COLO668 (cell line): ENCODE measurements at regions not wholly inside any gene's neighbourhood (a gene's known extent, or its start where the extent isn't known, plus 50 kb on each side); places are given as distances from the start of the nearest gene placed in this dataset.
"Not testable (repeated sequence)": the region's sequence is repeated elsewhere in the genome, so short reads cannot be mapped to it uniquely, and the experiment has no call there.

ENCODE experiments used
- DNase-seq: peaks from one replicate; lab custom pipeline; 2025; ENCODE audit not compliant: unreplicated experiment; lab: John Stamatoyannopoulos, UW

DNA sequence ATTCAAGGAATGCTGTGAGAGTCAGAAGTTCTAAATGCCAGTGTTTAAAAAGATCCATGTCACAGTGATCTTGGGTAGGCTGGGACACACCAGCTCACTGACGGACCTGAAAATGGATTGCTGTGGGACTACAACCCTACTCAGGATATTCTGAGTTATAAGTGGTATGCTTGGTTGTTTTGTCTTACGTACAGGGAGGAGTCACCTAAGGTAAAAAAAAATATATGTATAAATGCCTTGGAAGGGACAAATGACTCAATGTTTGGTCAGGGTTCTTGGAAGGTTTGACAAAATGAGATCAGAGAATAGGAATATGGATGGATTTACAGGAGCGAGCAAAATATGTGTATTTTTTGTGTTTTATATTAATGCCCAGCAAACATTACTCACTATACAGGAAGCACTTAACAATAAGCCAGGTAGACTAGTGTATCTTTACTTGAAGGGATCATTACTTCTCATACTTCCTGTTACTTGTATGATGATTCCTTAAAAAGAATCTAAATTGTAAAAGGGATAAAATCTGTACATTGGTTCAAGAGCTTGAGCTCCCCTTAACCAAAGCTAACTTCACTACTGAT, 767.3 kb downstream of the GBE1 start:
- no peak for DNase-seq

DNA sequence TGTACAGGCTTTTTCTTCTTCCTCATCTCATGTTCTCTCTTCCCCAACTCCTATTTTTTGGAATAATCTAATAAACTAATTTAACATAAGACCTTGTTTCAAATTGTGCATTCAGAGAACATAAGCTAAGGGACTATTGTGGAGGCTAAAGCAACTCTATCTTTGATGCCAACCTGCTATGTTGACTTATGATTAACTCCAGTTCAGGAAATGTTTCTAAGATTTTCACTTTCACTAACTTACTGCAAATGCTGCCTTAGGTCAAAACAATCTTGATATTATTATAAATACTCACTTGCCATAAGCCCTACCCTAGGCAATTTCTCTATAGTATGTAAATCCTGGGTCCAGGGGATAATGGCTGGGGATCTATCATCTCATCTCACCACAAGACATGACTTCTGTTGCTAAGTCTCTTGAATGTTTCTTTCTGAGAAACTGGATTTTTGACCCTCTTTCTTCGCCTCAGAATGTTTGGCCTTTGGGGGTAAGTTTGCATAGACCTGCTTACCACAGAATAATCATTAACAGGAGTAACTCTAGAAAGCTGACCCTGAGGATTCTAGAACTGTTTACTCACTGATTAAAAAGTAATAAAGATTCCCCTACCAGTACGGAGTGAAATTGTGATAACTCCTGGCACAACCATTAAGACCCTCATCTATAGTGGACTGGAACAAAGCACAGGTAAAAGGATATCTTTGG, 768.1 kb downstream of the GBE1 start:
- DNase-seq: no peak

DNA sequence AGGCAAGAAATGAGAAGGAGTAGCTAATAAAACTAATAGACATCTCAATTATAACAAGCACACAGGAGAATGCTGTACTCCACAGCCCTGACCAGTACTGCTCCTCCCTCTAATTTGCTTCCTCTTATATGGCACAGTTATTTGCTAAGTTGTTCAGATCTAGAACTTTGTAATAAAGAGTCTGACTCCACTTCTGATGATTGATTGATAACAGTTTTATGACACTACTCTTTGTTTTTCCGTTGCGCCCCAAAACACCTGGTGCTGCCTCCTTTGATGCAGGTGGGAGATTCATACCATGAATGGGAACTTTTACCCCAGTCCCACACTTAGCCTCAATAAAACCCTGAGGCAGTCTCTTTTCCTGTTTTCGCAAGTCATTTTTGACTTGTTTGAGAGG, 777.7 kb downstream of the GBE1 start:
- DNase-seq: no peak

DNA sequence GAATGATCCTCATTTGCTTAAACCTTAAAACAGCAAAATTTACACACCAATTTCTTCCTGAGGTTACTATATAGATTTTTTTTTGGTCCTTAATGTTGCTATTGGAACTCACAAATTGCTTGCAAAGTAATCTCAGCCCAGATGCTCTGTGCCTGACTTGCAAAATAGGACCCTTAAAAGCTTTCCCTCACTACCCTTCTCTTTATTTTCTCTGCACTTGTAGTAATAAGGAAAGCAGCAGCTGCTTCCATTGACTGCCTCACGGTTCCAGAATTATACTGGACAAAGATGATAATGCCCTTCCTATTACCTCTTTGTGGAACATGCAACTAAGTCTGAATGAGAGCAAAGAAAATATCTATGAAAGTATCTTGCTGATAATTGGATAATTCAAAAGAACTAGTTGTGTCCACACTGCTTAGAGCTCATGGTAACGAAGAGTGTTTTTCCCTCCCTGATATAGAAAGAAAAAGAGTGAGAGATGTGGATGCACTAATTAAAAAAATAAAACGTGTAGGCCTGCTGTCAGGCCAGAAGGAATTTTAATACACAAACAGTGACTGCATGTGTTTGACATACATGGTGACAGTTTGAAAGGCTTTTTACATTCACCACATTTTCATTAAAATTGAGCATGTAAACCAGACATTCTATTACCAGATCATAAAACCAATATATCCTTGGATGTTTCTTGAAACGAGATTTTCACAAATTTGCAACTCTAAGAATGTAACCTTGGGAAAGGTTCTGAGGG, 783.1 kb downstream of the GBE1 start:
- no peak for DNase-seq

DNA sequence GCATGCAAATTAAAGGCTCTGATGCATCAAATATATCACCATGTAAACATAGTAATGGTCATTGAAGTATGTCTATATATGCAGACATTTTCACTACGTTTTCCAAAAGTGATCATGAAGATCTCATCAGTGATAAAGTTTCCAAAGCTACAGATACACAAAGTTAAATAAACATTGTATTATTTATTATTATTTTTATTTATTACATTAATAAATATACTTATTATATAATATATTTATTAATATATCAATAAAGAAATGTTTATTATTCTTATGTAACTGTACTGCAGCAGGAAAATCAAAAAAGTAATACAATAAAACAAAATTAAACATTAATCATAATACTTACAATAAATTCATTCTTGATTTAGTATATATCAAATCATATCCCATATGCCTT, 791.2 kb downstream of the GBE1 start:
- DNase-seq: no peak

DNA sequence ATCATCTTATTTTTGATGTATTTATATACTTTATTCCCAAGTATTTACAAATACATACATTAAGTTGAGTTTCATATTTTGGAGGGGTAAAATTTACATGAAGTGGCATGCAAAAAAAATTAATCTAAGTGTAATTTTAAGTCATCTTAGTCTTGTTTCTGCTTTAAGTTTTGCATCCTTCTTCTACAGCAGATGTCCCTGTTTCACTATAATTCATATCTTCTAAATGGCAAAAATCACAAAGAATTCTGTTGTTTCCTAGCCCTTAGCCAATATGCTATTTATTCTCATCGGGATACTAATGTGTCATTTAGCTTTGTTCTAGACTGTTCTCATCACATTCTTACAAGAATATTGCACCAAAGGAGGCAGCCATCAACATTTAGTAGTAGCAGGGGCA, 831.9 kb downstream of the GBE1 start:
- no peak for DNase-seq

DNA sequence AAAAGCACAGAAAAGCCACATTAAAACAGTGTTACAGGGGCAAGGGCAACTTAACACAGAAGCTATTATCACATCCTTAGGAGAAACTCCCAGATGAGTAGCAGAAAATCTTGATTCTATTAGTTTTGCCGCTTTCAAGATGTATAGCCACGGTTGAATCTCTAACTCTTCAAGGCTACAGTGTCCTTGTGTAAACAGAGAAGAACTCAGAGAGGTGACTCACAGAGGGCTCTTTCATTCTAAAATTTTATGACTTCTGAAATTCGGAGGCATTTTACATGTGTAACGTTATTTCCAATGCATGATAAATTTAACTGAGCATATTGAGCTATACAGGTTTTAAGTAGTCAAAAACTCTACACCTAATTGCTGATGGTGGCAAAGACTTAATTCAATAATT, 846.6 kb downstream of the GBE1 start:
- no peak for DNase-seq

DNA sequence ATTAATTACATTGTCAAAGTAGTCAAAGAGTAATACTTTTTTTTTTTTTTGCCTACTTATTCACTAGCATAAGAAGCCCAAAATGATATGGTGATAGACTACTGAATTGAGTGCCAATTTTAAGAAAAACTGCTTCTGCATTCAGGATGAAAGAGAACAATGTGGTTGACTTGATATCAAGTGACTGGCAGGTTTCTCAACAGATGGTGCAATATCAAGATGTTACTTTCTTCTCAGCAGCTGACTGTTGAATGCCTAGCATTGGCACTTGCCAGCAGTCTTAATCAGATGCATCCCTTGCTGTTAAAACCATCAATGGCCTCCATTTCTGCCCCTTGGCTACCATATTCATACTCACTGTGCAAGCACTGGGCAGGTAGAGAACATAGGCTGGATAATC, 863.2 kb downstream of the GBE1 start:
- no peak for DNase-seq

DNA sequence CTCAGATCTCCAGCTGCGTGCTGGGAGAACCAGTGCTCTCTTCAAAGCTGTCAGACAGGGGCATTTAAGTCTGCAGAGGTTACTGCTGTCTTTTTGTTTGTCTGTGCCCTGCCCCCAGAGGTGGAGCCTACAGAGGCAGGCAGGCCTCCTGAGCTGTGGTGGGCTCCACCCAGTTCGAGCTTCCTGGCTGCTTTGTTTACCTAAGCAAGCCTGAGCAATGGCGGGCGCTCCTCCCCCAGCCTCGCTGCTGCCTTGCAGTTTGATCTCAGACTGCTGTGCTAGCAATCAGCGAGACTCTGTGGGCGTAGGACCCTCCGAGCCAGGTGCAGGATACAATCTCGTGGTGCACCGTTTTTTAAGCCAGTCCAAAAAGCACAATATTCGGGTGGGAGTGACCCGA, 864.4 kb downstream of the GBE1 start:
- DNase-seq: not testable (repeated sequence)

DNA sequence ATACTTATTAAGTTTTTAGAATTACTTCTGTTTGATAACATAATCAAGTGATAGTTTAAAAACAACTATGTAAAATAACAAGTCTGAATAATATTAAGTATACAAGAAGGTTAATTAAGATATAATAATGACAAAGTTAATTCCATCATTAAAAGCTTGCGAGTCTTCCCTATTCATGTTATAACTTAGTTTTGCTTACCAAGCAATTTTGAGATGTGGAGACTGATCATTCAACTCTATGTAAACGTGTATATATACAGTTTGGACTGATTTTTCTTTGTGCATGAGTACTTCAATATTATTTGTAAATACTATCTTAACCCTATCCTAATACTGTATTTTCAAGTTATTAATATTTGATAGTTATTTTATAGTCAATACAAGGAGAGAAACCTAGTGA, 870.9 kb downstream of the GBE1 start:
- no peak for DNase-seq

DNA sequence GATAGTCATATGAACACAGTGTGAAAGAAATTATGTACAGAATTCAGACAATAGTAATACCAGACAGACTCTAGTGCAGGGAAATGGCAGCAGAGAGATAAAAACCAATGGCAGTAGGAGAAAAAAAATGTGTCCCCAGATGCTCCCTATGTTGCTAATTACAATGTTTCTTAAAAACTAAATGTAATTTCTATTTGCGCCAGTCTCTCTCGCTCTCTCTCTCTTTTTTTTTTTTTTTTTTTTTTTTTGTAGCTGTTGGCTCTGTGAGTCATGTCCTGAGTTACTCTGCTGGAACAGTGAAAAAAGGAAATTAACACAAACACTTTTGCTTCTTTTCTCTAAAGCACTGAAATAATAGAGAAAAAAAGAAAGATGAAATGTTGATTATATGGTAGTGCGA, 871.9 kb downstream of the GBE1 start:
- DNase-seq: no peak

DNA sequence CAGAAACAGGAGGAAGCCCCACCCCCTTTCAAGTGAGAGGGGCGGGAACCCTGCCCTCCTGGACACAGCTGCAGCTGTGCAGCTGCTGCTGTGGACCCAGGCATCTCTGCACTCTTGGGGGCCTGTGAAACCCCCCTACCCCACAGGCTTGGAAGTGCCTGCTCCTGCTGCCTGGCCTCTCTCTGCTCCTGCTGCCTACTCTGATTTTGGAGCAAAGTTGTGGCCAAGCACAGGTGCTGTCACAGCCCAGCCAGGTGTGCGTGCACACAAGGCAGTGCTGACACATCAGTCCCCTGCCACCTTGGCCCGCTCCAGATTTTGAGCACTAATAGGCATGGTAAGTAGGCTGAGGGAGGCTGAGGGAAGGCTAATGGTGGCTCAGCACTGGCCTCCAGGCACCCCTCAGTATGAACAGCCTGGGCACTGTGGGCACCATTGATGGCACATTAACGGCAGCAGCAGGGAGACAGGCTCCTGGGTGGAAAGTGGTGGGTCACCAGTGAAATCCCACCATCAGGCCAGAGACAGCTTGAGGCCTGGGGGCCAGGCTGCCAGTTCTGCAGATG, 890.9 kb downstream of the GBE1 start:
- no peak for DNase-seq

DNA sequence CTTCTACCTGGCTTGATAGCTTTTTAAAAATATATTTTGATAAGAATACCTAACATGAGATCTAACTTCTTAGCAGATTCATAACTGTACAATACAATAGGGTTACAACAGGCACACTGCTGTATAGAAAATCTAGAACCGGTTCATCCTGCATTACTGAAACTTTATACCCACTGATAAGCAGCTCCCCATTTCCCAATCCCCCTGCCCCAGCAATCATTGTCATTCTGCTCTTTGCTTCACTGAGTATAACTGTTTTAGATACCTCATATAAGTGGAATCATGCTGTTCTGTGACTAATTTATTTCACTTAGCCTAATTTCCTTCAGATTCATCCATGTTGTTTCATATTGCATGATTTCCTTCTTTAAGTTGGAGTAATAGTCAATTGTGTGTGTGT, 906.0 kb downstream of the GBE1 start:
- no peak for DNase-seq

DNA sequence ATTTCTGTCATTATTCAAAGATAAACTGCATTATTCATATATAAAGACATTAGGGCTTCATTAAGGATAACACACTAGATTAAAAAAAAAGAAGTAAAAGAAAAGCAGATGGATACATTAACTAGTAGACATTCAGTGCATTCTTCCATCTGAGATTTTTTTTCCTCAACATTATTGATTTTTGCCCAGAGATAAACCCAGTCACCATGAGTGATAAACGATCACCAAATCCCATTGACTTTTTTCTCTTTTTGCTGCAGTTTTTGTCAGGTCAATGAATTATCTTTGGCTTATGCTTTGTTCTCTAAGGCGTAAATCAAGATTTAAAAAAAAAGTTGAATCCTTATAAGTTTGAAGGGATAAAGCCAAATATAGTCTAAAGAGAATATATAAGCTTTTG, 925.0 kb downstream of the GBE1 start:
- DNase-seq: no peak

DNA sequence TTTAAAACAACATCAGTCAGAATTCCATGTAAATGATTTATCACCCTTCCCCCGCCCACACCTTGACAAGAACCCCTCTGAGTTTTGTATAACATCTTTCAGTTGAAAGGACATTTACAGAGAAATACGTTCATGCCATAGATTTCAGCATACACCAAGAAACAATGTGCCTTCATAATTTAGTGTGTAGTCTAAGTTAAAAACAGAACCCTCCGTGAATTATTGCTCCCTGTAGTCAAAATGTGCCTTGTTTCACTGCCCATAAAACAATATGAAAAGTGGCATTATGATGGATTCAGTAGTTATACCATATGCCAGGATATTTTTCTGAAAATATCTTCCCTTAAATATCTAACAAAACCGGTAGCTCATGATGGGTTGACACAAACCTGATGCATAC, 953.9 kb downstream of the GBE1 start:
- no peak for DNase-seq

DNA sequence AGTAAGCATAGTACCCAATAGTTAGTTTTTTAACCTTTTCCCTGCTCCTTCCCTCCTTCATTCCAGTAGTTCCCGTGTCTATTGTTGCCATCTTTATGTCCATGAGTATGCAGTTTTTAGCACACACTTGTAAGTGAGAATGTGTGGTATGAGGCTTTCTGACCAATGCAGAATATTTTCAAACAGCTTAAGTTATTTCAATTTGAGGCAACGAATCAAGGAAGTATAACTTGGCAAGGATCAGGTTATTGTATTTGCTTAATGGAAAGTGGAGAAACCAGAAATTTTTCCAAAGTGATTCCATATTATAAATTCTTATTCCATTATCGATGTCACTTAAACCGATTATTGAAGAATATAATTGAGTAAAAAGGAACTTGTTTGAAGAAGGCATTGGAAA, 954.8 kb downstream of the GBE1 start:
- DNase-seq: no peak

DNA sequence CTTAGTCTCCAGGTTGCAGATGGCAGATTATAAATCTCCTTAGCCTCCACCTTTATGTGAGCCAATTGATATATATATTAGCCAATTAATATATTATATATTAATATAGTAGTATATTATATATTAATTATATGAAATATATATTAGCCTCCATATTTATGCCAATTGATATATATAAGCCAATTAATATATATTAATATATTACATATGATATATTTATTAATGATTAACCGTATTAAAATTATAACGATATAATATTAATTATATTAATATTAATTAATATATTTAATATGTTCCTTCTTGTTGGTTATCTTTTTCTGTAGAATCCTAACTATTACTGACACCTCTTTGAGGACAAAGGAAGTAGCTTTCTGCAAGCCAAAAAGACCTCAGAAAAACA, 972.5 kb downstream of the GBE1 start:
- no peak for DNase-seq

DNA sequence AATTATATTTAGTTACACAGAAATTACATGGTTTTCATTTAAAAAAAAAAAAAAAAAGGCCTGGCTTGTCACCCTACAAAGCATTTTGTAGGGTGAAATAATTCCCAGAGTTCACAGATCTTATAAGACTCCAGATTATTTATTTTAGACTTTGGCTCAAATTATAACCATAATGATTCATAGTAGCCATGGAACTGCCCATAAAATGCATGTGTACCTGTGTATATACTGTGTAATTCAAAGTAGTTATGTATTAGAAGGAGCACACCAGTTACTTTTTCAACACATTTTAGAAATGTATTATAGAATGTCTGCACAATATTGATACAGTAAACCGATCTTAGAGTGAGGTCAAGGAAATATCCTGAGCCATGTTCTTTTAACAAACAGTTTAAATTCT, 975.6 kb downstream of the GBE1 start:
- no peak for DNase-seq

DNA sequence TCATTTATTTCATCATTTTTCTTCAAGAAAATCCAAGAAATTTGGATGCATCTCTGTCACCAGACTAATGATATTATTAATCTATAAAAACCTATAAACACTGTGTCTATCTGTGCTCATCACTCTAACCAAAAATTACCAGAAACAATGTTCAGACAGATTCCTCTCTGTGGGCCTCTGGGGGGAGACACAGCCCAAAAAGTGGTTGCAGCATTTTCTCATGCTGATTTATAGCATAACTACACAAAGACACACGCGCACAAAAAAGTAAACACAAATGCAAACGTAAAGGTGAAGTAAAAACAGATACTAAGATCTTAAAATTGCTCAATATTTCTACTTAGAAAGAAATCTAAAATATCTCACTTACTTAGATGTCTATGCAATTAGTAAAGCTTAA, 976.0 kb downstream of the GBE1 start:
- DNase-seq: no peak

DNA sequence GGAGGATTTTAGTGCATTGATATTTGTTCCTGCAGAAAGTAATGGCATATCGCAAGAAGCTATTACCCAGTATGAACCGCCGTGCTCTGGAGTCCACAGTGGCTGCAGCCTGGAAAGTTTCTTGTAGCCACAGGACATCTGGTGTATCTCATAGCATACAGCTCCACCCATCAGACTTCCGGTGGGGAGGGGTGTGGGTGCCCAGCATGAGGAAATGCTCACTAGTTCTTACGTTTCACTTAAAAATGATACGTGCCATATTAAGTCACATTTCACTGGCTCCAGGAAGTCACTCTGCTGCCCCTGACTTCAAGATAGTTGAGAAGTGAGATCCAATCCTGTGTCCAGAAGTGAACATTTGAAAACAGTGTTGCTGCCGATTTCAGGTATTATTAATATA, 990.4 kb downstream of the GBE1 start:
- DNase-seq: no peak

DNA sequence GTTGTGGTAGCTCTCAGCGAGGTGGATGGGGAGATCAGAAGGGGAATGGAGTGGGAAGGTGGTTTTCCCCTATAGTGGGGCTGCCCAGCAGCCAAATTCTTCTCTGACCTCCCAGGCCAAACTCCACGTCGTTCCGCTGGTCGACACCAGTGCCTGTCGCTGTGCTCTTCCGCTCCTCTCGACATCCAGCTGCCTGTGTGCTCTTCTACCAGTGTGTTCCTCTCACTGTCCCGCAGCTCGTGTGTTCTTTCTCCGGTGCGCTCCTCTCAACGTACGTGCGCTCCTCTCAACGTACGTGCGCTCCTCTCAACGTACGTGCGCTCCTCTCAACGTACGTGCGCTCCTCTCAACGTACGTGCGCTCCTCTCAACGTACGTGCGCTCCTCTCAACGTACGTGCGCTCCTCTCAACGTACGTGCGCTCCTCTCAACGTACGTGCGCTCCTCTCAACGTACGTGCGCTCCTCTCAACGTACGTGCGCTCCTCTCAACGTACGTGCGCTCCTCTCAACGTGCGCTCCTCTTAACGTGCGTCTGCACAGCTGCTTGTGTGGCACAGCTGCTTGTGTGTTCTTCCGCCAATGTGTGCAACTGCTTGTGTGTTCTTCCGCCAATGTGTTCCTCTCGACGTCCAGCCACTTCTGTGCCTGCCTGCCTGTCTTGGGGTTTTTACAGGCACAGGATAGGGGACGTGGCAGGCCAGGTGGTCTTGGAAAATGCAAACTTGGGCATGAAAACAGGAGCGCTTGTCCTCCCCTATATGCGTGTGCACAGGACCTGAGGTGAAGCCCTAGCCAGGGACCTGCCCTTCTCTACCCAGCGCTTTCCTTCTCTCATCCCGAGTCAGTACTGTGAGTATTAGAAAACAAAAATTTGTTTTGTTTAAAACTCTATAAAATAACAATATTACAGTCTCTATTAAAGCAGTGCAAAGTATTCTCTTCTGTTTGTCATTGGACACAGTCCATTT, 991.1 kb downstream of the GBE1 start:
- no peak for DNase-seq
